ENCODE measurements at regions not wholly inside any gene's neighbourhood (a gene's known extent, or its start where the extent isn't known, plus 50 kb on each side); places are given as distances from the start of the nearest gene placed in this dataset.

- H3K79me2 ChIP-seq (ENCODE audit: control insufficient read depth in 1 of 2, insufficient read depth in 2 of 2, low read length in 2 of 2), result no peaks in the 10 kb centered on the region
- H3K56ac ChIP-seq (replicated peaks; ENCODE audit: insufficient read length, low read depth, low read length), result no peak overlapping the region
- H2AFZ ChIP-seq (ENCODE audit: low read length), result no peak overlapping the region
- no peak overlapping the region for H3K18ac ChIP-seq (ENCODE audit: extremely low read depth, low read length)
- H4K5ac ChIP-seq (ENCODE audit: insufficient read length, low read depth, low read length), result no peak overlapping the region
- H3K79me1 ChIP-seq (ENCODE audit: low read depth, low read length), result no peaks in the 10 kb centered on the region
- H3K4me1 ChIP-seq (replicated peaks in 1 of 4; ENCODE audit: control insufficient read depth in 3 of 4, insufficient read depth in 4 of 4, low read length in 3 of 4), result no peaks in the 10 kb centered on the region
- ChIA-PET POLR2A (ENCODE audit: partially characterized antibody) (no interaction called here), CTCF (ENCODE audit: partially characterized antibody) (interaction anchor here (1.3 to 1.4 kb wide), 2 partner anchors 193 to 345 kb away, joined by 3 read pairs; no protein-coding TSS in a partner anchor)
- no peak overlapping the region for H3K4me2 ChIP-seq (ENCODE audit: insufficient read depth in 1 of 2, low read depth in 2 of 2, low read length in 2 of 2)
- DNase-seq (ENCODE audit: low read depth in 1 of 2, low spot score in 2 of 2), result no peak
- H3K36me3 ChIP-seq (ENCODE audit: control insufficient read depth in 2 of 4, insufficient read depth in 4 of 4, low read length in 3 of 4), result no peaks in the 10 kb centered on the region
- H3K9ac ChIP-seq (replicated peaks in 1 of 4; ENCODE audit: extremely low read depth in 1 of 4, low read depth in 3 of 4, low read length in 3 of 4), result no peak overlapping the region
- H2BK15ac ChIP-seq (ENCODE audit: low read length), result no peak overlapping the region
- no peak for FAIRE-seq
- H2BK5ac ChIP-seq (ENCODE audit: low read depth, low read length), result no peak overlapping the region
- H3K9me3 ChIP-seq (ENCODE audit: insufficient read depth in 2 of 2, low read depth in 1 of 2, low read length in 1 of 2), result no peaks in the 10 kb centered on the region
- TF ChIP-seq BACH1 (IDR thresholded peaks at IDR 0.05; ENCODE audit: low read length), result no peak
- no peak for TF ChIP-seq CREB1 (IDR thresholded peaks at IDR 0.05)
- TF ChIP-seq JUN (IDR thresholded peaks at IDR 0.05; ENCODE audit: low read depth, low read length), result no peak
- TF ChIP-seq SP1 (IDR thresholded peaks at IDR 0.05; ENCODE audit: low read depth, low read length), result no peak
- TF ChIP-seq RXRA (IDR thresholded peaks at IDR 0.05; ENCODE audit: insufficient read depth, low read depth, low read length), result no peak
- TF ChIP-seq PHF8 (conservative IDR thresholded peaks at IDR 0.05; ENCODE audit: low read depth, low read length), result no peak
- no peak for TF ChIP-seq GABPA (IDR thresholded peaks at IDR 0.05; ENCODE audit: borderline replicate concordance, insufficient read depth, low read length)
- WGBS, 2 experiments (ENCODE audit: extremely low coverage in 1 of 2, insufficient coverage in 1 of 2, insufficient read length in 1 of 2, insufficient replicate concordance in 2 of 2, low coverage in 1 of 2, low lambda C conversion rate in 2 of 2, missing lambda C conversion rate in 1 of 2), result 73% methylated on average over 2 of the region's 2 CpGs; no CpG with 5 or more reads in 1 of the 2 experiments
- no peaks in the 10 kb centered on the region for H4K20me1 ChIP-seq (replicated peaks in 1 of 2; ENCODE audit: control insufficient read depth in 1 of 2, insufficient read depth in 2 of 2, low read length in 2 of 2)
- no peak overlapping the region for H2BK12ac ChIP-seq (ENCODE audit: low read depth, low read length)
- no peak overlapping the region for H2BK20ac ChIP-seq (ENCODE audit: low read length)
- no peak overlapping the region for H4K8ac ChIP-seq (ENCODE audit: extremely low read depth, insufficient read depth, low read length)
- H3K4ac ChIP-seq (replicated peaks; ENCODE audit: insufficient read length, low read depth, low read length), result no peak overlapping the region
- H3K27me3 ChIP-seq (replicated peaks in 1 of 4; ENCODE audit: control insufficient read depth in 3 of 4, extremely low read depth in 1 of 4, insufficient read depth in 3 of 4, low read length in 3 of 4), result no peaks in the 10 kb centered on the region
- no peak overlapping the region for H3K14ac ChIP-seq (ENCODE audit: insufficient read length)
- H3K27ac ChIP-seq (ENCODE audit: low read depth, low read length), result no peak overlapping the region
- H2AK5ac ChIP-seq (ENCODE audit: low read depth, low read length), result no peak overlapping the region
- H3K4me3 ChIP-seq (ENCODE audit: extremely low read depth in 1 of 4, insufficient read depth in 2 of 4, low read depth in 3 of 4, low read length in 4 of 4), result no peak overlapping the region
- H3K23me2 ChIP-seq (ENCODE audit: low read depth, low read length), result no peaks in the 10 kb centered on the region
- H3K23ac ChIP-seq (ENCODE audit: insufficient read length), result no peak overlapping the region
- H2BK120ac ChIP-seq (replicated peaks; ENCODE audit: low read depth, low read length), result no peak overlapping the region
- H4K91ac ChIP-seq (replicated peaks; ENCODE audit: insufficient read length, low read length), result no peak overlapping the region
Observed at GRCh38 chr5:82448374-82448773, 170.2 kb upstream of the RPS23 start.

All from H1 (cell line).